ENCODE measurements at regions not wholly inside any gene's neighbourhood (a gene's known extent, or its start where the extent isn't known, plus 50 kb on each side); places are given as distances from the start of the nearest gene placed in this dataset.

DNA sequence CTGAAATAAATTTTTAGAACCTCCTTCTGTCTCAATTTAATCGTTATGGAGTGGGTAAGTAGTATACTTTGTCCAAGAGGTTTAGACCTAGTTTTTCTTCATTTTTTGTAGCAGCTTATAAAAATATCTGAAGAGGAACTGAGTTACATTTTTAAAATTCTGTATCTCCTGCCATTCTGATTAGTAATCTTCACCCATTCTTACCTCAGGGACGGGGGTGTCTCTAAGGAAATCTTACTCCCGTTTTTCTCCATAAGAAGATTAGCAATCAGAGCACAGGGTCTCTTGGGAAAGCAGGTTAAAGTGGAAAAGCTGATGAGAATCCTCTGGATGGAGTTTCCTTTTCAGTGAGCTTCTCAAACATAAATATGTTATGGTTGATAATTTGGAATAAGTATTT lies 259.3 kb upstream of the FAM83B start:
- Histone ChIP-seq H3K23me2 (ENCODE audit: insufficient read length, low read depth, low read length, poor library complexity, severe bottlenecking) (no peaks in the 10 kb centered on the region), H3K4ac (ENCODE audit: low read depth, low read length) (no peak overlapping the region), H2BK15ac (ENCODE audit: low read depth, low read length) (no peak overlapping the region), H3K4me1 (ENCODE audit: insufficient read depth, low read length) (no peaks in the 10 kb centered on the region), H2AFZ (ENCODE audit: low read length) (no peak overlapping the region), H3K18ac (ENCODE audit: insufficient read length, low read depth, low read length) (no peak overlapping the region), H3K79me2 (ENCODE audit: insufficient read depth, low read length) (no peaks in the 10 kb centered on the region), H4K20me1 (ENCODE audit: control insufficient read depth, insufficient read depth, insufficient read length) (no peaks in the 10 kb centered on the region), H2BK12ac (ENCODE audit: insufficient read length, low read depth, low read length) (no peak overlapping the region), H2BK120ac (ENCODE audit: low read depth, low read length, poor library complexity, severe bottlenecking) (no peak overlapping the region), H2BK20ac (ENCODE audit: low read depth, low read length, poor library complexity, severe bottlenecking) (no peak overlapping the region), H3K27ac (ENCODE audit: insufficient read length, low read depth, low read length) (no peak overlapping the region), H4K8ac (replicated peaks; ENCODE audit: insufficient read length, low read depth, low read length) (no peak overlapping the region), H3K9ac (ENCODE audit: extremely low read depth, insufficient read length, low read length) (no peak overlapping the region), H3K14ac (ENCODE audit: insufficient read depth, low read length) (no peak overlapping the region), H2BK5ac (ENCODE audit: insufficient read length, low read length) (no peak overlapping the region), H3T11ph (ENCODE audit: low read length) (no peak overlapping the region), H3K56ac (ENCODE audit: insufficient read length, low read depth, low read length) (no peak overlapping the region), H4K91ac (ENCODE audit: insufficient read length, low read depth, low read length) (no peak overlapping the region), H3K4me2 (ENCODE audit: insufficient read depth, insufficient read length, low read length) (no peak overlapping the region), H3K9me3 (ENCODE audit: control insufficient read depth, low read depth, low read length) (no peaks in the 10 kb centered on the region), H3K23ac (ENCODE audit: insufficient read length, low read depth, low read length) (no peak overlapping the region), H3K27me3 (ENCODE audit: insufficient read depth, low read length) (no peaks in the 10 kb centered on the region), H4K5ac (ENCODE audit: insufficient read length, low read depth, low read length) (no peak overlapping the region), H2AK5ac (ENCODE audit: insufficient read length, low read length) (no peak overlapping the region), H3K79me1 (ENCODE audit: insufficient read depth, low read depth, low read length, poor library complexity, severe bottlenecking) (no peaks in the 10 kb centered on the region)
- WGBS (ENCODE audit: extremely low coverage, insufficient read length, low lambda C conversion rate) = no CpG with 5 or more reads among the region's 3 CpGs
- H3K9me3 Mint-ChIP-seq = peaks cover 3 to 4% of the 10 kb centered on the region in 2 experiments; a peak in 3 of 5 replicates
- TF ChIP-seq, protein P1, sequence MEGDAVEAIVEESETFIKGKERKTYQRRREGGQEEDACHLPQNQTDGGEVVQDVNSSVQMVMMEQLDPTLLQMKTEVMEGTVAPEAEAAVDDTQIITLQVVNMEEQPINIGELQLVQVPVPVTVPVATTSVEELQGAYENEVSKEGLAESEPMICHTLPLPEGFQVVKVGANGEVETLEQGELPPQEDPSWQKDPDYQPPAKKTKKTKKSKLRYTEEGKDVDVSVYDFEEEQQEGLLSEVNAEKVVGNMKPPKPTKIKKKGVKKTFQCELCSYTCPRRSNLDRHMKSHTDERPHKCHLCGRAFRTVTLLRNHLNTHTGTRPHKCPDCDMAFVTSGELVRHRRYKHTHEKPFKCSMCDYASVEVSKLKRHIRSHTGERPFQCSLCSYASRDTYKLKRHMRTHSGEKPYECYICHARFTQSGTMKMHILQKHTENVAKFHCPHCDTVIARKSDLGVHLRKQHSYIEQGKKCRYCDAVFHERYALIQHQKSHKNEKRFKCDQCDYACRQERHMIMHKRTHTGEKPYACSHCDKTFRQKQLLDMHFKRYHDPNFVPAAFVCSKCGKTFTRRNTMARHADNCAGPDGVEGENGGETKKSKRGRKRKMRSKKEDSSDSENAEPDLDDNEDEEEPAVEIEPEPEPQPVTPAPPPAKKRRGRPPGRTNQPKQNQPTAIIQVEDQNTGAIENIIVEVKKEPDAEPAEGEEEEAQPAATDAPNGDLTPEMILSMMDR (conservative IDR thresholded peaks at IDR 0.05) = no peak
- H3K4me3 Mint-ChIP-seq = no peak overlapping the region
- peaks cover 0 to 7% (median 4%) of the 10 kb centered on the region in 3 experiments; a peak in 1 of 7 replicates for H3K36me3 Mint-ChIP-seq (ENCODE audit: insufficient read depth in 1 of 3, low read depth in 3 of 3)
- H3K4me1 Mint-ChIP-seq = no peaks in the 10 kb centered on the region
- no peak for DNase-seq
- H3K27me3 Mint-ChIP-seq (ENCODE audit: low read depth) = no peaks in the 10 kb centered on the region
- no peak overlapping the region for H3K27ac Mint-ChIP-seq

Data from H9 (cell line).